ENCODE measurements at regions not wholly inside any gene's neighbourhood (a gene's known extent, or its start where the extent isn't known, plus 50 kb on each side); places are given as distances from the start of the nearest gene placed in this dataset.
"Not testable (repeated sequence)": the region's sequence is repeated elsewhere in the genome, so short reads cannot be mapped to it uniquely, and the experiment has no call there.

- no peak for DNase-seq
Measured at GRCh38 chr3:94735354-94735753, 672.5 kb downstream of the NSUN3 start.

DNA sequence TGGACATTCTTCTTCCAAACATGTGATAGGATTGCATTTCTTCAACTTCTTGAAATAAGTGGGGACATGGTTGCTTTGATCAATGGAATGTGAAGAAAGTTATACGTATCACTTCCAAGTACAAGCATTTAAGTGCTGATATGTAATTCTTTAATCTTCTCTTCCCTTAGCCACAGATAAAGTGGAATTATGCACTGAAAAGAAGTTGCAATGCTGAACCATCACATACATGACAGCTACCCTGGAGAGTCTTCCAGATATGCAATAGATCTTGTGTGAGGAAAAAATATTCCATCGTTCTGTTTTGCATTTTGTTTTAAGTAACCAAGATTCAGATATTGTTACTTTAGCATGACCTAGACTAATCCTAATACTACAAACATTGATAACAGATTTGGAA lies 674.3 kb downstream of the NSUN3 start:
- DNase-seq: no peak

DNA sequence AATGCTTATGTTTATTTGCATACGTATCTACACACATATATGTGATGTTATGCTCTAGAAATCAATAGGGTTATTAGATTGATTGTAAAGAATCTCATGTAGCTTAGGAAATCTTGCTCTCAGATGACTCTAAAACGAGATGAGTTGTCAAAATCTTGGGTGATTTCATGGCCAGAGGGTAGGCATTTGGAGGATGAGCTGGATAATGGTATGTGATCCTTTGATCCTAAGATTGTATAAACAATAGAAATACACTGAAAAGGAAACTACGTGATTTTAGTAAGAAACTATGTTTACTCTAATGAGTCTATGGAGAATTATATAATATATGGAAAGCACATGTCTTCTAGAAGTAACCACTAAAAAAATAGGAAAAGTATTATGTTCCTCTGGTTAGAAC lies 676.6 kb downstream of the NSUN3 start:
- no peak for DNase-seq

DNA sequence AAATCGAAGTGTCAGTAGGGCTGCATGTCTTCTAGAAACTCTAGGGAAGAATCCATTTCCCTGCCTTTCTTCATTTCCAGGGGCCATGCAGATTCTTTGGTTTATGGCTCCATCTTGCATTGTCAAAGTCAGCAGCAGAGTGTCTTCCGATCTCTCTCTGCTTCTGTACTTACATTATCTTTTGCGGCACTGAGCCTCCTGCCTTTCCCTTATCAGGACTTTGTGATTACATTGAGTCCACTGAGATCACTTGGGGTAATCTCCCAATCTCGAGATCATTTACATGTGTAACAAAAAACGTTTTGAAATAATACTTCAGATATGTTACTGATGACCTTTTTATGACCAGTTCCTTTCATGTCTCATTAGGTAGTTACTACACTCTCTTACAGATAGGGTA lies 695.9 kb downstream of the NSUN3 start:
- no peak for DNase-seq

DNA sequence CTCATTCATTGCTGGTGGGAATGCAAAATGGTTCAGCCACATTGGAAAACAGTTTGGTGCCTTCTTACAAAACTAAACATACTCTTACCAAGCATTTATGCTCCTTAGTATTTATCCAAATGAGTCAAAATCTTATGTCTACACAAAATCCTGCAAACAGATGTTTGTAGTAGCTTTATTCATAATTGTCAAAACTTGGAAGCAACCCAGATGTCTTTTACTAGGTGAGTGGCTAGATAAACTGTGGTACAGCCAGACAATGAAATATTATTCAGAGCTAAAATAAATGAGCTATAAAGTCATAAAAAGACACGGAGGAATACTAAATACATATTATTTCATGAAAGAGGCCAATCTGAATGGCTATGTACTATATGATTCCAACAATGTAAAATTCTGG lies 709.5 kb downstream of the NSUN3 start:
- no peak for DNase-seq

- DNase-seq: no peak
Measured at GRCh38 chr3:94775746-94776145, 712.9 kb downstream of the NSUN3 start.

DNA sequence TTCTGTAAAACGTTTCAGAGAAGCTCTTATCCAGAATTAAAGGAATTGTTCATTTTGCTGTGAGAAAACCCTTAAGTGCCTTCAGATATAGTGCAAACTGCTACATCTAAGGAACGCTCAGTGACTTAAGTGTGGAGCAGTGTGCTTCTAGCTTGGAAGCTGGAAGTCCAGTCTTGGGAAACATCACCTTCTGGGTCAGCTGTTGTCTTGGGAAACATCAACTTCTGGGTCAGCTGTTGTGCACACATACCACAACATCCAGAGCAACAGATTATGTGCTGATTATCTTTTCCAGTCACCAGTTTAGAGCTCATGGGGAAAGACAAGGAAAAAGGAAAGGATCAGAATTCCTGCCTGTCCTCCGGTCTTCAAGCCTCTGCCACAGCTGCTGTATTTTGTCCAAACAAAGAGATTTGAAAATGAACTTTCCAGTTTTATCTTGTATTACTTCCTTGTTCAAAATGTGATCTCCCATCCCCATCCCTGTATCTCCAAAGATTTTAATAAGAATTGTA lies 713.6 kb downstream of the NSUN3 start:
- DNase-seq: no peak

GRCh38 chr3:94778289-94778688 lies 715.4 kb downstream of the NSUN3 start:
- DNase-seq: no peak

DNA sequence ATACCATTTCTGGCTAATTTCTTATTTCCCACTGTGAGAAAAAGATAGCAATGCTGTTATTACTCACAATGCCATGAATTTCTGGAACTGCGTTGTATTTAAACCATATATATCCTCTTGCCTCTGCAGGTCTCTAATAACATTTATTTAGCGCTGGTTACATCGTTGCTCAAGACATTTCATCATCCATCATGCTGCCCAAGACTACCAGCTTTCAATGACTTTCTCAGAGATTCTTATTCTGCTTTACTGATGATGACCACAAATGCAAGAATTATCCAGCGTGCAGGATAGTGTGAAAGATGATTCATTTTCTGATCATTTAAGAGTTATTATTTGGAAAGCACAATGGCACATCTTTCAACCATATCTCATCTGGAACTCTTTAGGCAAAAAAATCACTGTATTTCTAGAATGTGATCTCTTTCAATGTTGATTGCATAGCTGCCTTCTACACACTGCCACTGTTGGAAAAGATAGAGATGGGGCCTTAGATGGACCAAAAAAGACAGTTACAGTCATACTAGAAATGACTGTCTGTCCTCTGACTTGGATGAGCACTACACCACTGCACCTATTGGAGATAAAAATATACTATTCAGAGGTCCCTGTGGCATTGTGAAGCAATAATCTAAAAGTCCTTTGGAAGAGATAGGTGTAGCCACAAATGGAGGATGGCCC lies 716.1 kb downstream of the NSUN3 start:
- DNase-seq: no peak

DNA sequence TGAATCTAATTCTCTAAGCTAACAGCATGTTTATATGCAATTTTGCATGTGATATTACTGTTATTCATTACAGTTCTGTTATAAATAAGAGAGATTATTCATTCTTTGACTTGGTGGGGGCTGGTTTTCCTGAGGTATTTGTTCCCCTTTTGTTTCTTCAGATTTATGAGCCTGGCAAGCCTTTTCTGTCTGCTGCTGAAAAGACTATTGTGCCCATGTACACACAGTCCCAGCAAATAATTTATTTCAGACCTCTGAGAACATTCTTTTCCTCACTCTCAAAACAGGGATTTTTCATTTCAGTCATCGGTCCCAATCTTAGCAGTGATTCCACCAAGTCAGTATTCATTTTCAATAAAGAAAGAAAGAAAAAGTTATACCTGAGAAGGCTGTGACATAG lies 716.8 kb downstream of the NSUN3 start:
- no peak for DNase-seq

DNA sequence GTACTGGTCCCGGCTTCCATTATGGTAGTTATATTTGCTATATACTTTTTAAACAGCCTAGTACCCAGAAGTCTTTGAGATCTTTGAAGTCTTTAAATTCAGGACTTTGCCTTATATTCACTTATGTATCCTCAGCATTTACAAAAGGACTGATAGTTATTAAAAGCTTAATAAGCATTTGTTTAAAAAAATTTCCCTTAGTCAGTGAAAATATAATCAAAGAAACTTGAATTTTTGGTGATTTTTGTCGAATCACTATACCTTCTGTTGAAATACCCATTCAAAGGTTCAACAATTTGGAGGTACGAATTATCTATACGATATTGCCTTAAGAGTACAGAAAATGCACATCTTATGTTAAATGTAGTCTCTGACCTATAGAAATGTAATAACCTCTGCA lies 721.4 kb downstream of the NSUN3 start:
- no peak for DNase-seq

GRCh38 chr3:94787066-94787465 lies 724.2 kb downstream of the NSUN3 start:
- no peak for DNase-seq

DNA sequence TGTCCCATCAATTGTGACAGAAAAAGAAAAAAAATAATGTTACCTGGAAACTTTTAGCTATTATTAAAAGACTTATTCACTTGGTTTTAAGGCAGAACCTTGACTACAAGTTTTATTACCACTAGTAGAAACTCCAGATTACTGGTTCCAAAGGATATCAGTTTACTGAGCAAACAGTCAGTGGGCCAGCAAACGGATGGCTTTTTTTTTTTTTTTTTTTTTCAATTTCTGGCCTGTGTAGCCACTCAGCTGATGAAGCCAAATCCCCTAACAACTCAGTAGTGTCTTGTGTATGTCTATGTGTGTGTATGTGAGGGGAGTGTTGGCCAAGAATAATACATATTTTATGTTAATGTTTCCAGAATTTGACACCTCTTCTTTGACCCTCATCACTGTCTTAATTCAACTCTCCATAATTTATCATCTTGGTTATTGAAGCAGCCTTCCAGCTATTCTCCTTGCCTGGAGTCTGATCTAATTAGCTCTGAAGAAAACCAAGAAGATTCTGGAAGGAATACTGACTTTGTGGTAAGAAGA lies 724.9 kb downstream of the NSUN3 start:
- no peak for DNase-seq

GRCh38 chr3:94794563-94794962 lies 731.7 kb downstream of the NSUN3 start:
- DNase-seq: no peak

- DNase-seq: no peak
Measured at GRCh38 chr3:94799420-94800060, 736.7 kb downstream of the NSUN3 start.

DNA sequence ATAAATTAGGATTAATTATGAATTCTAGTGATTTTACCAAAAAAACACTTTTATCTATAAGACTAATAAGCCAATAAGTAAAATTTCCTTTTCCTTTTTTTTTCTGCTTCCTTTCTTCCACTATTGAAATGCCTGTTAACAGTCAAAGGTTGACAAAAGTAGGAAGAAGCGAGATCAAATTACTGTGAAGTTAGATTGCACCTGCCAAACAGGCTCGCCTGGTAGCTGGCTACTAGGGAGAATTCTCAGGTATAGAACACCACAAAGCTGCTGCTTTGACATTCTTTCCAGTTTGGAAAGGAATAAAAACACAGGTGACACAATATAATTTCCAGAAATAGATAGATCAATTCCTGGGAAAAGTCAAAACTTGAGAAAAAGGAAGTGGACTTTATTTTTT lies 749.0 kb downstream of the NSUN3 start:
- DNase-seq: no peak

- DNase-seq: no peak
Measured at GRCh38 chr3:94821241-94821640, 758.4 kb downstream of the NSUN3 start.

- no peak for DNase-seq
Measured at GRCh38 chr3:94822298-94822697, 759.4 kb downstream of the NSUN3 start.

DNA sequence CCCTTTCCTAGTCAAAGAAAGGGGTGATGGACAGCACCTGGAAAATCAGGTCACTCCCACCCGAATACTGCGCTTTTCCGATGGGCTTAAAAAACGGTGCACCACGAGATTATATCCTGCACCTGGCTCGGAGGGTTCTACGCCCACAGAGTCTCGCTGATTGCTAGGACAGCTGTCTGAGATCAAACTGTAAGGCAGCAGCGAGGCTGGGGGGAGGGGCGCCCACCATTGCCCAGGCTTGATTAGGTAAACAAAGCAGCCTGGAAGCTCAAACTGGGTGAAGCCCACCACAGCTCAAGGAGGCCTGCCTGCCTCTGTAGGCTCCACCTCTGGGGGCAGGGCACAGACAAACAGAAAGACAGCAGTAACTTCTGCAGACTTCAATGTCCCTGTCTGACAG lies 783.4 kb downstream of the NSUN3 start:
- DNase-seq: not testable (repeated sequence)

DNA sequence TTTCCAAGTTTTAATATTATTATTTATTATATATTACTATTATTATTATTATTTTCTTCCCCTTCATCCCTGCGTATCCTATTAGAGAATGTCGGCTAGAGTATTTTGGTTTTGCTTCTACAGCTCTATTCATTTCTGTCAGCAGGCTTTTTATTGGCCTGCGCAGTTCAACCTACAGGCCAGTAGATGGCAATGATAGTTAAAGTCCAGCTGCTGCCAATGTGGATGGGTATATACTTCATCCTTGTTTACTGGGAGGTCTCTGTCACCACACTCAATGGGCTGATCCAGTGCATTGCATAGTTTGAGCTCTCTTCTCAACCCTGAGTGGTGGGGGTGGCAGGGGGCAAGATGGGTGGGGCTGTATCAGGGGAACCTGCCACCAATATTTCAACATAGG lies 799.8 kb downstream of the NSUN3 start:
- DNase-seq: no peak

- DNase-seq: no peak
Measured at GRCh38 chr3:94869059-94869547, 806.2 kb downstream of the NSUN3 start.

- DNase-seq: no peak
Measured at GRCh38 chr3:94873751-94874150, 810.9 kb downstream of the NSUN3 start.

DNA sequence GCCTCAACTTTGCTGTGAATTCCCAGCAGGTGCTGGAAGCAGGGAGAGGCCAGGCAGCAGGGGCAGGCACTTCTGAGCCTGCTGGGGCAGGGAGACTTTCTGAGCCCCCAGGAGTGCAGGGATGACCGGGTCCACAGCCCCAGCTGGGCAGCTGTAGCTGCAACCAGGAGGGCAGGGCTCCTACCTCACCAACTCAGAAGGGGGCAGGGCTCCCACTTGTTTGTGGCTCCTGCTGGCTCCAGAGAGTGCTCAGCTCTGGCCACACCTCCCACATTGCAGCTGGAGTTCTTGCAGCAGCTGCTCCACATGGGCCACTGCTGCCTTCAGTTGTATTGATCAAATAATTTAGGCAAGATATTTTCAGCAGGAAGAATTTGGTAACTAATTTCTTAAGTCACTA lies 812.3 kb downstream of the NSUN3 start:
- DNase-seq: no peak

GRCh38 chr3:94887065-94887464 lies 824.2 kb downstream of the NSUN3 start:
- DNase-seq: no peak

All from activated CD4-positive, alpha-beta T cell treated with anti-CD3 and anti-CD28 coated beads, Interleukin-2, amount 50 U/mL, for 1 hour (primary cell).